GM18951 (cell line): ENCODE measurements at regions not wholly inside any gene's neighbourhood (a gene's known extent, or its start where the extent isn't known, plus 50 kb on each side); places are given as distances from the start of the nearest gene placed in this dataset.

ENCODE experiments used
- POLR2A ChIP-seq: IDR thresholded peaks from 4 replicates; pipeline ENCODE4 v1.6.1; 2011; ENCODE audit warnings: mild to moderate bottlenecking; ENCODE audit not compliant: insufficient read length, insufficient read depth; ENCODE audit errors: extremely low read depth
- in situ Hi-C: fragments of 300-500 bp; cut with MboI; formaldehyde crosslinking; loops from one replicate; pipeline ENCODE4 v1.12.0; 2022; ENCODE audit warnings: low sequenced_read_pairs, mixed read lengths, inconsistent platforms; ENCODE audit not compliant: unreplicated experiment

GRCh38 chr18:54700580-54700979, 109.5 kb downstream of the DYNAP start:
- in situ Hi-C loops: no loop called here
- TF ChIP-seq POLR2A: no peak

- in situ Hi-C loops: no loop called here
- TF ChIP-seq POLR2A: no peak
These were observed 111.6 kb downstream of the DYNAP start for GRCh38 chr18:54702686-54703085.

GRCh38 chr18:54710074-54710899, 118.0 kb upstream of the RAB27B start:
- in situ Hi-C loops: no loop called here
- TF ChIP-seq POLR2A: no peak

GRCh38 chr18:54710900-54711281, 117.4 kb upstream of the RAB27B start:
- TF ChIP-seq POLR2A: no peak
- in situ Hi-C loops: no loop called here

GRCh38 chr18:54712306-54712705, 116.0 kb upstream of the RAB27B start:
- TF ChIP-seq POLR2A: no peak
- in situ Hi-C loops: no loop called here

GRCh38 chr18:54712758-54713157, 115.5 kb upstream of the RAB27B start:
- in situ Hi-C loops: no loop called here
- TF ChIP-seq POLR2A: no peak

GRCh38 chr18:54713386-54713785, 114.9 kb upstream of the RAB27B start:
- TF ChIP-seq POLR2A: no peak
- in situ Hi-C loops: no loop called here

- no peak for TF ChIP-seq POLR2A
- in situ Hi-C loops: no loop called here
These were observed 113.4 kb upstream of the RAB27B start for GRCh38 chr18:54714851-54715250.

GRCh38 chr18:54716586-54716985, 111.7 kb upstream of the RAB27B start:
- TF ChIP-seq POLR2A: no peak
- in situ Hi-C loops: no loop called here

- TF ChIP-seq POLR2A: no peak
- in situ Hi-C loops: no loop called here
These were observed 110.4 kb upstream of the RAB27B start for GRCh38 chr18:54717673-54718407.

- in situ Hi-C loops: no loop called here
- no peak for TF ChIP-seq POLR2A
These were observed 109.9 kb upstream of the RAB27B start for GRCh38 chr18:54718408-54718773.

GRCh38 chr18:54720620-54721019, 107.7 kb upstream of the RAB27B start:
- TF ChIP-seq POLR2A: no peak
- in situ Hi-C loops: no loop called here

- TF ChIP-seq POLR2A: no peak
- in situ Hi-C loops: no loop called here
These were observed 102.1 kb upstream of the RAB27B start for GRCh38 chr18:54726143-54726542.

- in situ Hi-C loops: no loop called here
- no peak for TF ChIP-seq POLR2A
These were observed 94.2 kb upstream of the RAB27B start for GRCh38 chr18:54734059-54734458.
